ENCODE measurements at regions not wholly inside any gene's neighbourhood (a gene's known extent, or its start where the extent isn't known, plus 50 kb on each side); places are given as distances from the start of the nearest gene placed in this dataset.
A peak's percentile ranks its signal among the peaks of the same experiment; 100 is the strongest.

- Mint-ChIP-seq H3K4me1 (ENCODE audit: insufficient read depth, unreplicated experiment) (no peaks in the 10 kb centered on the region), H3K27ac (ENCODE audit: low read depth, unreplicated experiment) (no peak overlapping the region), H3K27me3 (ENCODE audit: insufficient read depth, unreplicated experiment) (peaks cover 19% of the 10 kb centered on the region), H3K36me3 (ENCODE audit: insufficient read depth, unreplicated experiment) (no peaks in the 10 kb centered on the region), H3K4me3 (ENCODE audit: unreplicated experiment) (no peak overlapping the region), H3K9me3 (ENCODE audit: unreplicated experiment) (no peaks in the 10 kb centered on the region)
- no peak for TF ChIP-seq CTCF (IDR thresholded peaks at IDR 0.05; ENCODE audit: unreplicated experiment)
- DNase-seq (ENCODE audit: unreplicated experiment), result no peak
- intact Hi-C loops (cut with micrococcal nuclease), result no loop called here
- POLR2A ChIA-PET, result interaction anchor here (1.2 kb wide), 1 partner anchor 18 kb away, joined by 3 read pairs; no protein-coding TSS in a partner anchor
- CTCF ChIA-PET, result interaction anchor here (0.6 kb wide), 1 partner anchor 22 kb away, joined by 3 read pairs; no protein-coding TSS in a partner anchor
- no TSS peak for BruUV-seq (replicated peaks)
Observed at GRCh38 chr3:194984622-194985021, 286.3 kb downstream of the XXYLT1 start.

GRCh38 chr3:194985031-194985578, 285.9 kb downstream of the XXYLT1 start:
- DNase-seq (ENCODE audit: unreplicated experiment), result no peak
- H3K36me3 Mint-ChIP-seq (ENCODE audit: insufficient read depth, unreplicated experiment), result no peaks in the 10 kb centered on the region
- no peak overlapping the region for H3K4me3 Mint-ChIP-seq (ENCODE audit: unreplicated experiment)
- POLR2A ChIA-PET, result interaction anchor here (1.2 kb wide), 1 partner anchor 17 kb away, joined by 3 read pairs; no protein-coding TSS in a partner anchor
- no peak for TF ChIP-seq CTCF (IDR thresholded peaks at IDR 0.05; ENCODE audit: unreplicated experiment)
- no peak overlapping the region for H3K27ac Mint-ChIP-seq (ENCODE audit: low read depth, unreplicated experiment)
- intact Hi-C loops (cut with micrococcal nuclease), result no loop called here
- CTCF ChIA-PET, result no interaction called here
- no TSS peak for BruUV-seq (replicated peaks)
- H3K9me3 Mint-ChIP-seq (ENCODE audit: unreplicated experiment), result no peaks in the 10 kb centered on the region
- H3K4me1 Mint-ChIP-seq (ENCODE audit: insufficient read depth, unreplicated experiment), result no peaks in the 10 kb centered on the region
- peaks cover 14% of the 10 kb centered on the region for H3K27me3 Mint-ChIP-seq (ENCODE audit: insufficient read depth, unreplicated experiment)

DNA sequence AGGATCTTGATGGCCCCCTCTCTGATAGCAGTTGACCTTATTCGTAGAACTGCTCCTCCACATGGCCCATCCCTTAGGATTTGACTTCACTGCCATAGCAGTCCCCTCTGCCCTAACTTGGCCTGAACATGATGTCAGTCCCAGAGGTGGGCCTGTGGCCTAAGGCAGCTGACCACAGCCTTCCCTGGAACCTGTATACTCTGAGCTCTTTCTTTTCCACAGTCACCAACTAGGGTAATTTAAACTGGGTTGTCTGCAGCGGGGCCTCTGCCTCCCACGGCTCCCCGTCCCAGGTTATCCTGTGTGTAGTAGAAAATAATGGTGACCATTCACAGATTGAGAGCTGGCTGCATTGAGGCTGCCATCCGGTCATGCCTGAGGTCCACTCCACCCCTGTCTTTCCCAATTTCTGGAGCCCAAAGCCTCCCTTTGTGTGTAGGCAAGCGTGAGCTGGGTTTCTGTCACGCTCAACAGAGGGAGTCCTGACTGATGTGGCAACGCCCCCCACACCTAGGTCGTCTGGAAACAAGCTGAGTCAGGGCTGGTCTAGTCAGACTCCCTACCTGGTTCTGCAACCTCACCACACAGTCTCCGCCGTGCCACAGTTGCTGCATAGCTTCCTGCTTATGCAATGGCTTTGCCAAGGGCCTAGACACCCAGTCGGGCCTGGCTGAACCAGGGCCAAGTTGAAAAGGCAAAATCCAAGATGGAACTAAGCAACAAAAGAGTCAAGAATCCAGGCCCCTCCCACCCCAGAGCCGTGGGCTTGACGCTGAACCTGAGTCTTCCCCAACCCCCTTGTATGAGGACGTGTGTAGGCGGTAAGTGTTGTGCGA, 284.5 kb downstream of the XXYLT1 start:
- H3K9me3 Mint-ChIP-seq (ENCODE audit: unreplicated experiment), result no peaks in the 10 kb centered on the region
- no peak for TF ChIP-seq CTCF (IDR thresholded peaks at IDR 0.05; ENCODE audit: unreplicated experiment)
- H3K36me3 Mint-ChIP-seq (ENCODE audit: insufficient read depth, unreplicated experiment), result no peaks in the 10 kb centered on the region
- BruUV-seq (replicated peaks), result no TSS peak
- H3K27ac Mint-ChIP-seq (ENCODE audit: low read depth, unreplicated experiment), result no peak overlapping the region
- POLR2A ChIA-PET, result interaction anchor here (1.0 kb wide), 1 partner anchor 15 kb away, joined by 3 read pairs; no protein-coding TSS in a partner anchor
- H3K27me3 Mint-ChIP-seq (ENCODE audit: insufficient read depth, unreplicated experiment), result peaks cover 8% of the 10 kb centered on the region
- H3K4me1 Mint-ChIP-seq (ENCODE audit: insufficient read depth, unreplicated experiment), result no peaks in the 10 kb centered on the region
- DNase-seq (ENCODE audit: unreplicated experiment), result peak; percentile 95
- intact Hi-C loops (cut with micrococcal nuclease), result no loop called here
- no peak overlapping the region for H3K4me3 Mint-ChIP-seq (ENCODE audit: unreplicated experiment)
- CTCF ChIA-PET, result interaction anchor here (0.5 to 1.3 kb wide), 3 partner anchors 16 to 272 kb away, joined by 3 to 4 read pairs (median 3); no protein-coding TSS in a partner anchor

Data from MCF 10A (cell line).